ENCODE measurements at regions not wholly inside any gene's neighbourhood (a gene's known extent, or its start where the extent isn't known, plus 50 kb on each side); places are given as distances from the start of the nearest gene placed in this dataset.

- H3K4me3 Mint-ChIP-seq (ENCODE audit: unreplicated experiment) = no peak overlapping the region
- no peaks in the 10 kb centered on the region for H3K4me1 Mint-ChIP-seq (ENCODE audit: unreplicated experiment)
- no peaks in the 10 kb centered on the region for H3K27me3 Mint-ChIP-seq (ENCODE audit: unreplicated experiment)
- no peak overlapping the region for H3K27ac Mint-ChIP-seq (ENCODE audit: unreplicated experiment)
- no peak for TF ChIP-seq CTCF (IDR thresholded peaks at IDR 0.05; ENCODE audit: unreplicated experiment)
- H3K9me3 Mint-ChIP-seq (ENCODE audit: unreplicated experiment) = no peaks in the 10 kb centered on the region
- H3K36me3 Mint-ChIP-seq (ENCODE audit: low read depth, unreplicated experiment) = no peaks in the 10 kb centered on the region
- no peak for DNase-seq (ENCODE audit: low spot score)
Measured at GRCh38 chr18:64979791-64980190, 771.0 kb upstream of the CDH7 start.

DNA sequence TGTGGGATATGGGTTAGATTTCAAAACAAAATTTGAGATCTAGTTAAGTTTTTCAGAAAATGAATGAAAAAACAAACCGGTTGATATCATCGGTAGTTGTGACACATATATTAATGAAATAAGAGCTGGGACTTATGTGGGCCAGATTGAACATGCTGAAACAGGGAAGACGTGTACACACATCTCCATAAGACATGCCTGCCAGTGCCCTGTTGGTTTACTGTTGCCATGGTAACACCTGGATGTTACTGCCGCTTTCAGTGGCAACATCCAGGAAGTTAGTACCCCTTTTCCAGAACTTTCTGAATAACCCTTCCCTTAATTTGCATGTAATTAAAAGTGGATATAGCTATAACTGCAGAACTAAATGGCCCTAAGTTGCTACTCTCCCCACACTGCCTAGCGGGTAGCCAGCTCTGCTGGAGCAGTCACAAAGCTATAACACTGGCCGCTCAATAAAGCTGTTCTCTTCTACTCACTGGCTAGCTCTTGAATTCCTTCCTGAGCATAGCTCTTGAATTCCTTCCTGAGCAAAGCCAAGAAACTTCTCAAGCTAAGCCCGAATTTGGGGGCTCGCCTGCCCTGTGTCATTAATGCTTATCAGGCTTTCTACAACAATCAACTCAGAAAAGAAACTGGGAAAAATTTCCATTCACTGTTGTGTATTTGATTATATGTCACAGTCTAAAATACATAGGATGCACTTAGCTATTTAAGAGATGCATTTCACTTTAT, 776.3 kb upstream of the CDH7 start:
- Mint-ChIP-seq H3K36me3 (ENCODE audit: low read depth, unreplicated experiment) (no peaks in the 10 kb centered on the region), H3K9me3 (ENCODE audit: unreplicated experiment) (no peaks in the 10 kb centered on the region), H3K4me3 (ENCODE audit: unreplicated experiment) (no peak overlapping the region), H3K27ac (ENCODE audit: unreplicated experiment) (no peak overlapping the region), H3K27me3 (ENCODE audit: unreplicated experiment) (no peaks in the 10 kb centered on the region), H3K4me1 (ENCODE audit: unreplicated experiment) (no peaks in the 10 kb centered on the region)
- TF ChIP-seq CTCF (IDR thresholded peaks at IDR 0.05; ENCODE audit: unreplicated experiment) = no peak
- no peak for DNase-seq (ENCODE audit: low spot score)

DNA sequence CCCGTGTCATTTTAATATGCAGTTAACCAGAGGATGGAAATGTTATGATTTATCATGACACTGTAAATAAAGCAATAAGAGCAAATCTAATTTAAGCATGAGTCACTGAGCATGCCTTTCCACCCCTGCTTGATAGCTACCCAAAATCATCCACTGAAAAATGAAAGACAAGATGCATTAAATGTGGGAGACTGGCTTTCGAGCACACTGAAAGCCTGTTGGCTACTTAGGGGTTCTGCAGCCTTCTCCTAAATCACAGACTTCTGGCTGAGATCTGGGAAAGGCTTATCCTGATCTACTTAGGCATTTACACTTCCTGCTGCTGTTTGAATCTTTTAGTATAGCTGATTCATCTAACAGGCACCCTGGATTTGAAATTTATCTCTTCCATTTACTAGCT, 778.3 kb upstream of the CDH7 start:
- DNase-seq (ENCODE audit: low spot score) = no peak
- Mint-ChIP-seq H3K4me1 (ENCODE audit: unreplicated experiment) (no peaks in the 10 kb centered on the region), H3K27ac (ENCODE audit: unreplicated experiment) (no peak overlapping the region), H3K27me3 (ENCODE audit: unreplicated experiment) (no peaks in the 10 kb centered on the region), H3K4me3 (ENCODE audit: unreplicated experiment) (no peak overlapping the region), H3K9me3 (ENCODE audit: unreplicated experiment) (no peaks in the 10 kb centered on the region), H3K36me3 (ENCODE audit: low read depth, unreplicated experiment) (no peaks in the 10 kb centered on the region)
- no peak for TF ChIP-seq CTCF (IDR thresholded peaks at IDR 0.05; ENCODE audit: unreplicated experiment)

- H3K27ac Mint-ChIP-seq (ENCODE audit: unreplicated experiment) = no peak overlapping the region
- no peak overlapping the region for H3K4me3 Mint-ChIP-seq (ENCODE audit: unreplicated experiment)
- DNase-seq (ENCODE audit: low spot score) = no peak
- TF ChIP-seq CTCF (IDR thresholded peaks at IDR 0.05; ENCODE audit: unreplicated experiment) = no peak
- H3K4me1 Mint-ChIP-seq (ENCODE audit: unreplicated experiment) = no peaks in the 10 kb centered on the region
- no peaks in the 10 kb centered on the region for H3K27me3 Mint-ChIP-seq (ENCODE audit: unreplicated experiment)
- no peaks in the 10 kb centered on the region for H3K9me3 Mint-ChIP-seq (ENCODE audit: unreplicated experiment)
- no peaks in the 10 kb centered on the region for H3K36me3 Mint-ChIP-seq (ENCODE audit: low read depth, unreplicated experiment)
Measured at GRCh38 chr18:64966667-64967066, 784.1 kb upstream of the CDH7 start.

GRCh38 chr18:64956465-64956864, 794.3 kb upstream of the CDH7 start:
- Mint-ChIP-seq H3K27ac (ENCODE audit: unreplicated experiment) (no peak overlapping the region), H3K4me1 (ENCODE audit: unreplicated experiment) (no peaks in the 10 kb centered on the region), H3K4me3 (ENCODE audit: unreplicated experiment) (no peak overlapping the region), H3K9me3 (ENCODE audit: unreplicated experiment) (no peaks in the 10 kb centered on the region), H3K36me3 (ENCODE audit: low read depth, unreplicated experiment) (no peaks in the 10 kb centered on the region), H3K27me3 (ENCODE audit: unreplicated experiment) (no peaks in the 10 kb centered on the region)
- no peak for TF ChIP-seq CTCF (IDR thresholded peaks at IDR 0.05; ENCODE audit: unreplicated experiment)
- no peak for DNase-seq (ENCODE audit: low spot score)

Data from endothelial cell (in vitro differentiated cells).